ENCODE measurements at regions not wholly inside any gene's neighbourhood (a gene's known extent, or its start where the extent isn't known, plus 50 kb on each side); places are given as distances from the start of the nearest gene placed in this dataset.

DNA sequence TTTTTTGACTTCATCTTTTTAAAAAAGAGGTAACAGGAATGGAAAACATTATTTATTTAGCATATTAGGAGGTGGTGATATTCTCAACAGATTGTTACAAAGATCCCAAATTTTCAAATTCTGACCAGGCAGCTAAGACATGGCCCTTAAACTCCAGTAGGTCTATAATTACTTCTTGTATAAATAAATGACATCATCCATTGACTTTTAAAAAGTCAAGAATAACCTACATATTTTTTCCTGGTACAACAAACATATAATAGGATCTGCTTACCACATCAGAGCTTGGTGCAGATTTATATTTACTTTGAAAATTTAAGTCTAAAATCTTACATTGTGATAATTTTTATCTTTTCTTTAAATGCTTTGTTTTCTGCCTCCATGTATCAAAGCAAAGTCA lies 92.2 kb upstream of the TRPM3 start:
- no peaks in the 10 kb centered on the region for H3K4me1 ChIP-seq (ENCODE audit: control insufficient read depth in 1 of 2, low read depth in 2 of 2)

DNA sequence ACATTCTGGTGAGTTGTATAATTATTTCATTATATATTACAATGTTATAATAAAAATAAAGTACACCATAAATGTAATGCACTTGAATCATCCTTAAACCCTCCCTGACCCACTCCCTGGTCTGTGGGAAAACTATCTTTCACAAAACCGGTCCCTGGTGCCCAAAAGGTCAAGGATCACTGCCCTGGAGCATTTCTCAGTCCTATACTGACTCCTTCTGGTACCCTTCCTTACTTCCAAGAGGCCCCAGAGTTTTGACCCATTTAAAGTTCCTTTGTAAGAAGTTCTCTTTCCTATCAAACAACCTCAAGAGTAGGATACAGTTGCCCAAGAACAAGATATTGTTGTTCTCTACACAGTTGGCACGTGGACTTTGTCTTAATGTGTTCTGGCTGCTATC lies 88.9 kb upstream of the TRPM3 start:
- H3K4me1 ChIP-seq (ENCODE audit: control insufficient read depth in 1 of 2, low read depth in 2 of 2) = no peaks in the 10 kb centered on the region
- peaks cover 10% of the 10 kb centered on the region for H3K9me3 ChIP-seq
- TF ChIP-seq, protein P1, sequence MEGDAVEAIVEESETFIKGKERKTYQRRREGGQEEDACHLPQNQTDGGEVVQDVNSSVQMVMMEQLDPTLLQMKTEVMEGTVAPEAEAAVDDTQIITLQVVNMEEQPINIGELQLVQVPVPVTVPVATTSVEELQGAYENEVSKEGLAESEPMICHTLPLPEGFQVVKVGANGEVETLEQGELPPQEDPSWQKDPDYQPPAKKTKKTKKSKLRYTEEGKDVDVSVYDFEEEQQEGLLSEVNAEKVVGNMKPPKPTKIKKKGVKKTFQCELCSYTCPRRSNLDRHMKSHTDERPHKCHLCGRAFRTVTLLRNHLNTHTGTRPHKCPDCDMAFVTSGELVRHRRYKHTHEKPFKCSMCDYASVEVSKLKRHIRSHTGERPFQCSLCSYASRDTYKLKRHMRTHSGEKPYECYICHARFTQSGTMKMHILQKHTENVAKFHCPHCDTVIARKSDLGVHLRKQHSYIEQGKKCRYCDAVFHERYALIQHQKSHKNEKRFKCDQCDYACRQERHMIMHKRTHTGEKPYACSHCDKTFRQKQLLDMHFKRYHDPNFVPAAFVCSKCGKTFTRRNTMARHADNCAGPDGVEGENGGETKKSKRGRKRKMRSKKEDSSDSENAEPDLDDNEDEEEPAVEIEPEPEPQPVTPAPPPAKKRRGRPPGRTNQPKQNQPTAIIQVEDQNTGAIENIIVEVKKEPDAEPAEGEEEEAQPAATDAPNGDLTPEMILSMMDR (IDR thresholded peaks at IDR 0.05) = no peak
- no peak overlapping the region for H3K27ac ChIP-seq
- H3K4me3 ChIP-seq = no peak overlapping the region
- no peaks in the 10 kb centered on the region for H3K36me3 ChIP-seq
- H3K27me3 ChIP-seq (replicated peaks; ENCODE audit: insufficient read depth) = no peaks in the 10 kb centered on the region
- DNase-seq (ENCODE audit: low spot score) = no peak
- no peak for ATAC-seq (ENCODE audit: insufficient number of reproducible peaks, low FRiP score, low read depth)

More for the DNA sequence above, 92.2 kb upstream of the TRPM3 start:
- Histone ChIP-seq H3K27me3 (replicated peaks; ENCODE audit: insufficient read depth) (no peaks in the 10 kb centered on the region), H3K9me3 (peaks cover 10% of the 10 kb centered on the region), H3K4me3 (no peak overlapping the region), H3K27ac (no peak overlapping the region), H3K36me3 (no peaks in the 10 kb centered on the region)
- ATAC-seq (ENCODE audit: insufficient number of reproducible peaks, low FRiP score, low read depth) (no peak), DNase-seq (ENCODE audit: low spot score) (no peak)
- TF ChIP-seq, protein P1 (IDR thresholded peaks at IDR 0.05) = no peak

GRCh38 chr9:71209890-71210289 lies 88.5 kb upstream of the TRPM3 start:
- no peaks in the 10 kb centered on the region for H3K27me3 ChIP-seq (replicated peaks; ENCODE audit: insufficient read depth)
- TF ChIP-seq, protein P1 (IDR thresholded peaks at IDR 0.05) = no peak
- no peak overlapping the region for H3K27ac ChIP-seq
- no peaks in the 10 kb centered on the region for H3K4me1 ChIP-seq (ENCODE audit: control insufficient read depth in 1 of 2, low read depth in 2 of 2)
- peaks cover 10% of the 10 kb centered on the region for H3K9me3 ChIP-seq
- no peaks in the 10 kb centered on the region for H3K36me3 ChIP-seq
- no peak for ATAC-seq (ENCODE audit: insufficient number of reproducible peaks, low FRiP score, low read depth)
- H3K4me3 ChIP-seq = no peak overlapping the region
- no peak for DNase-seq (ENCODE audit: low spot score)

- no peak for ATAC-seq (ENCODE audit: insufficient number of reproducible peaks, low FRiP score, low read depth)
- Histone ChIP-seq H3K4me1 (ENCODE audit: control insufficient read depth in 1 of 2, low read depth in 2 of 2) (peaks cover 0 to 6% of the 10 kb centered on the region in 2 donors), H3K4me3 (no peak overlapping the region)
These were observed 81.5 kb upstream of the TRPM3 start for GRCh38 chr9:71202931-71203330.

GRCh38 chr9:71191708-71192107 lies 70.3 kb upstream of the TRPM3 start:
- TF ChIP-seq, protein P1 (IDR thresholded peaks at IDR 0.05) = no peak
- Histone ChIP-seq H3K36me3 (no peaks in the 10 kb centered on the region), H3K27me3 (replicated peaks; ENCODE audit: insufficient read depth) (no peaks in the 10 kb centered on the region), H3K4me1 (ENCODE audit: control insufficient read depth in 1 of 2, low read depth in 2 of 2) (peaks cover 0 to 9% of the 10 kb centered on the region in 2 donors), H3K27ac (no peak overlapping the region), H3K9me3 (no peaks in the 10 kb centered on the region), H3K4me3 (no peak overlapping the region)
- ATAC-seq (ENCODE audit: insufficient number of reproducible peaks, low FRiP score, low read depth) (no peak), DNase-seq (ENCODE audit: low spot score) (no peak)

More at GRCh38 chr9:71202931-71203330, 81.5 kb upstream of the TRPM3 start:
- no peaks in the 10 kb centered on the region for H3K9me3 ChIP-seq
- no peaks in the 10 kb centered on the region for H3K27me3 ChIP-seq (replicated peaks; ENCODE audit: insufficient read depth)
- H3K36me3 ChIP-seq = no peaks in the 10 kb centered on the region
- DNase-seq (ENCODE audit: low spot score) = no peak
- no peak overlapping the region for H3K27ac ChIP-seq
- TF ChIP-seq, protein P1 (IDR thresholded peaks at IDR 0.05) = no peak
